Fibroblast of peridontal ligament (primary cell): ENCODE measurements at regions not wholly inside any gene's neighbourhood (a gene's known extent, or its start where the extent isn't known, plus 50 kb on each side); places are given as distances from the start of the nearest gene placed in this dataset.

Experiments
- DNase-seq: peaks from one replicate; pipeline ENCODE4 v3.0.0-alpha.2; 2010; ENCODE audit errors: extremely low read depth

DNA sequence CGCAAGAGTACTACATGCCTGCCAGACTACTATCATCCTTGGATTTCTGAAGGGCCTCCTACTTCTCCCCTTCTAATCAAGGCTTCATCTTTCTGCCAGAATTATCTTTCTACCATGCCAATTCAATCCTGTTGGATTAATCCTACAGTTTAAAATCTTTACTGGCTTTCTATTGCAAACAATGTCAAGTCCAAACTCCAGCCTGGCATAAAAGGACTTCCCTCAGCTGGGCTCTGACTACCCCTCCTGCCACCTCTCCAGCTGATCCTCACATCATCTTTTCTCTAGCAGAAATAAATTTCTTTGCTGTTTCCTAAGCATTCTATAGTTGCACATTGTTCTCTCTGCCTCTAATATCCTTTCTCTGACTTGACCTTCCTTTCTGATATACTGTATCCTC lies 119.7 kb upstream of the RAD23B start:
- no peak for DNase-seq

DNA sequence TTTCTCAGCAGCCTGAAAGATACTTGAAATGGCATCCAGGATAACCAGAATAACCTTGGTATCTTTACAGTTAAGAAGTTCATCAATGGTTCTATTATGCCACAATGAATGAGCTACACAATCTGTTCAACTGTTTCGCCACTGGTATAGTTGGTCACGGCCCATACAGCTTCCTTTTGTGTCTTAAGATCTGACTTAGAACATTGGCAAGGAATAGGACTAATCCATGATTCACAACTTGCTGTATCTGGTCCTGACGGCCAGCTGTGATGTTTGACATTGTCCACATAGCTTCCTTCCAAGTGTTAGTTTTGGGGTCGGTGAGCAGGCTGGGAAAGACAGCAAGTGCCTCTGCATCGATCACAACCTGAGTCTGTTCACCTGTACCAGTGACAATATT lies 113.3 kb upstream of the RAD23B start:
- DNase-seq: no peak

DNA sequence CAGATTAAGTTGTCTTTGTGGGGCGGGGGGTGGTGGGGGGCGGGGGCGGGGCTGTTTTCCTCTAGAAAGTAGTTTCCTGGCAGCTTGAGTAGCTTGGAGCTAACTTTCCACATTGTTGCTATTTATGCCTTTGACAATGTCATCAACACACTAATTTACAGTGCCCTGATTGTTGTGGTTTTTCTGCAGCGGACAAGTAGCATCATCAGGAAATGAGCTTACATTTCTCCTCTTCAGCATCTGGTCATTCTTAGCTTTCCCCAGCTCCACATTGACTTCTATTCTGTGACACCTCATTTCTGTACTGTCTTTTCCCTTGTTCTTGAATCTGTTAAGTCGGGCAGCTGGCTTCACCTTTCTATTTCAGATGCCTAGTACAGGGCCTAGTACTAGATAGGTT lies 112.3 kb upstream of the RAD23B start:
- DNase-seq: no peak

DNA sequence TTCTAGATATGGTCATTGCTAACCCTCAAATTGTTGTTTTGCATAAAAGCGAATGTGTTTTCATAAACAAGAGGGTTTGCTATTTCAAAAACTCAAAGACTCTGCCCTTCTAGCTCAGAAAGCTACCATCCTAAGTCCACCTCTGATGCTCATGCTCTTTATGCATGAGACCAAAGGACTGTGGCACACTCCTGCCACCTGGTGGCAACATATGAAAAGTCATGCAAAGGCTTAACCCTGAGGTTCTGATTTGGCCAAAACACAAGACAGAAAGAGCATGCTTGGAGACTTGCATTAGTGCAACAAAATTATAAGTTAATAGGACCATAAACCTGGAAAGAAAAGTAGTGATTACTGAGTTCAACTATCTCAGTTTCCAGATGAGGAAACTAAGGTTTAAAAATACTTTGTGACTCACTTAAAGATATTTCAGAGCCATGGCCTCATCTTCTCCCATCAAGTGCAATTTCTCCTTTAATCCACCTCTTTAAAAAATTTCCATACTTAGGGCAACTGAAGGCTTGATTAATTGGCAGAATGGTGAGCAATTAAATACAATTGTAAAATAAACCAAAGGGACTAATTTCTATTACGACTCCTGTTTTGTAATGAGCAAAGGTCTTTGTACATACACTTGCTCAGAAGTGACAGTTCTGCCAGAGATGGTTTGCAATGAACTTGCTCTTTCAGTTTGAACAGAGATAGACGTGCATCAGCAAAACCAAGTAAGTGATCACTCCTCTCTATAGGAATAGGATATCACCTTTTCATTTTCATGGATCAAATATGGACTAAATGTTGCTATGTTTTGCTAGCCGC lies 110.7 kb upstream of the RAD23B start:
- peak; percentile 89 for DNase-seq

DNA sequence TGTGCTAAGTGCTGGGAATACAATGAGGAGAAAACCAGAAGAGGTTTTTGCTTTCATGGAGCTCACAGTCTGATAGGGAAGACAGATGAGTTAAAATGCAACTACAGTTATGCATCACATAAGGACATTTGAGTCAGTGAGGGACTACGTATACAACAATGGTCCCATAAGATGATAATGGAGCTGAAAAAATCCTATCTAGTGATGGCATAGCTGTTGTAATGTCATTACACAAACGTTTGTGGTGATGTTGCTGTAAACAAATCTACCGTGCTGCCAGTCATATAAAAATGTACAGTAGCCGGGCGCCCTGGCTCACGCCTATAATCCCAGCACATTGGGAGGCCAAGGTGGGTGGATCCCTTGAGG lies 110.1 kb upstream of the RAD23B start:
- DNase-seq: no peak

DNA sequence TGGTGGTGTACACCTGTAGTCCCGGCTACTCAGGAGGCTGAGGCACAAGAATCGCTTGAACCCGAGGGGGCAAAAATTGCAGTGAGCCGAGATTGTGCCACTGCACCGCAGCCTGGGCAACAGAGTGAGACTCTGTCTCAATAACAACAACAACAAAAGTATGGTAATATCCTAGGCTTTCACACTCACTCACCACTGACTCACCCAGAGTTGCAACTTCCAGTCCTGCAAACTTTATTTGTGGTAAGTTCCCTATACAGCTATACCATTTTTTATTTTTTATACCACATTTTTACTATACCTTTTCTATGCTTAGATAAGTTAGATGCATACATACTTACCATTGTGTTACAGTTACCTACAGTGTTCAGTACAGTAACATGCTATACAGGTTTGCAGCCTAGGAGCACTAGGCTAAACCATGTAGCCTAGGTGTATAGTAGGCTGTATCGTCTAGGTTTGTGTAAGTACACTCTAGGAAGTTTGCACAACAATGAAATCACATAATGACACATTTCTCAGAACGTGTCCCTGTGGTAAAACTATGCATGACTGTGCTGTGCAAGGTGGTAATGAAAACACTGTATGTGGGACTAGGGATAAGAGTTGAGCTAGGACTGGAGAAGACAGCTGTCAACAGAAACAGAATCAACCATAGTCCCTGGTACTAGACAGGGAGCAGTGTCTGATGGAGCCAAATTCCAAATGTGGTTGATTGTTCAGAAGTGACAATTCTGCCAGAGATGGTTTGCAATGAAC lies 109.5 kb upstream of the RAD23B start:
- DNase-seq: no peak

DNA sequence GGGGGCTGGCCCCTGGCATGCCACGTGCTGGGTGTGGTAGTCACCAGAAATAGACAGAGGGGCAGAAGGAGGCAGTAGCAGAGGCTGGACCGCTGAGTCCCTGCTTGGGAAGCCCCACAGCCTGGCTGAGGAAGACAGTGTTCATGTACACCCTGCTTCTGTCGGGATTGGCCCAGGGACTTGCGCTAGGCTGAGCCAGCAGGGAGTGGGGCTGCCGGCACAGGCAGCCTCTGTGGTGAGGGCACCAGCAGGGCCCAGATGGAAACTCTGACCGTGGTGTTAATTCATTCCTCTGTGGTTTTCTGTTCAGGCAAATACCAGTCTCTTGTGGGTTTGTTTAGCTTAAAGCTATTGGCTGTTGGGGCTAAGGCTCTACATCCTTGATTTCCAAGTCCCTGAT lies 108.6 kb upstream of the RAD23B start:
- DNase-seq: peak; percentile 48

DNA sequence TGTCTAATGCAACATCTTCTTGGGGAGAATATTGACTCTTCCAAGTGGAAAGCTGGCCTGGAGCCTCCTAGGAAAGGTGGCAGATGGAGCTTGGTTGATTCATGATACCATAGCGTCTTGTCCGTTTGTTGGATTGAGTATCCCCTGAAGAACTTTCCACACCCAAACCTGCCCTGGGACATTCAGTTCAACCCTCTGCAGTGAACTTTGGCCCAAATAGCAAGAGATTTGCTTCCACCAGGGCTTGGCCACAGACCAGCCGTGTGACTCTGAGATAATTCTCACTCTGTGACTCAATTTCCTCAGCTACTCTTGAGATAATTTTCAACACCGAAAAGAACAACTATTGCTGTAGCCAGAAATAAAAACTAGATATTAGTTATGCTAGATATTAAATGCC lies 108.0 kb upstream of the RAD23B start:
- DNase-seq: no peak

DNA sequence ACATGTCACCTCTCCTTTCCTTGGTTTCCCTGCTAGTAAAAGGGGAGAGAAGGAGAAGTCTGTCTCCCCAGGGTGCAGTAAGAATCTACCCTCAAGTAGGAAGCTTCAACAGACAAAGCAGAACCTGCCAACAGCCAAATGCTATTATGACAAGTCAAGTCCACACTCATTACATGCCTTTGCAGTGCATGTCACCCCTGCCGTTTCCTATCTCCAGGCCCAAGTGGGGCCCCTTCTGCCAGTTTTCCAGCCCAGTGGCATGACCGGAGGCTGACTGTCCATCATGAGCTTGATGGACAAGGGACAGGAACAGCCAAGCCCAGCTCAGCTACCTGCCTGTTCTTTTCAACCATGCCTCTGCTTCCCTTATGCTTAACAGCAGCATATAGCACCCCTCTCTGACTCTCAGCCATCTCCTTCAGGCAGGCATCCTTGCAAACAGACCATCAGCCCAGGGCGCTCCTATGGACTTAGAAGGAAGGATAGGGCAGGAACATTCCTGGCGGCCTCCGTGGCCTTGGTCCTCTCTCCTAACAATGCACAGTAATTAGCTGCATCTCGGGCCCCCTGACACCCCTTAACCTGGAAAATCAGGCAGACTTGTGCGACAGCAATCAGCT lies 107.2 kb upstream of the RAD23B start:
- DNase-seq: no peak

DNA sequence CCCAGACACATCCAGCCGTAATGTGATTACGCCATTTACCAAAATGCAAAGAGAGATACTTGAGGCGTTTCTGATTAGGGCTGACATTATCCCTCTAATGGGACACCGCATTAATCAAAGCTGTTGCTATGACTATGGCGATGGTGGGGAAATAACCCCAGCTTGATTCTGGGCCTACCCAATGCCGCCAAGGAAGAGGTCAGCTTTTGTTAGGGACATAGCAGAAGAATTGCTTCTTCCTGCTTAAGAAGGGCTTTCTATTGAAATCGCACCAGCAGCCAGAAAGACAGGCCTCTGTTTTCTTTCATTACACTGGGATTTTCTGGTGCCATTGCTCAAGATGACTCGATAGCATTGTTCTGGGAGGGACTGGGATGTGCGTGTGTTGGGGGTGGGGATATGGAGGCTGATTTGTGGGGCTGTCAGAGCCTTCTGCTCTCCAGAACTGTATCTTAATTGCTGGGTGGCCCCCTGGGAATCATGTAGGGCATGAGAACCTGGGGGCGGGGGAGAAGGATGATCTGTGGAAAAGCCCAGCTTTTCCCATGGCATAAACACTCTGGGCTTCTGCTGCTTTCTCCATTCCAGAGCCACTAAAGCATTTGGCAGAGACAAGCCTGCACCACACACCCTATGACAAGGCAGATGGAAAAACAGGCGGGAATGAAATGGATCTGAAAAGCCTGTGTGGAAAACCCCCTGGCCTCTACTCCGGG lies 106.5 kb upstream of the RAD23B start:
- peak; percentile 70 for DNase-seq

DNA sequence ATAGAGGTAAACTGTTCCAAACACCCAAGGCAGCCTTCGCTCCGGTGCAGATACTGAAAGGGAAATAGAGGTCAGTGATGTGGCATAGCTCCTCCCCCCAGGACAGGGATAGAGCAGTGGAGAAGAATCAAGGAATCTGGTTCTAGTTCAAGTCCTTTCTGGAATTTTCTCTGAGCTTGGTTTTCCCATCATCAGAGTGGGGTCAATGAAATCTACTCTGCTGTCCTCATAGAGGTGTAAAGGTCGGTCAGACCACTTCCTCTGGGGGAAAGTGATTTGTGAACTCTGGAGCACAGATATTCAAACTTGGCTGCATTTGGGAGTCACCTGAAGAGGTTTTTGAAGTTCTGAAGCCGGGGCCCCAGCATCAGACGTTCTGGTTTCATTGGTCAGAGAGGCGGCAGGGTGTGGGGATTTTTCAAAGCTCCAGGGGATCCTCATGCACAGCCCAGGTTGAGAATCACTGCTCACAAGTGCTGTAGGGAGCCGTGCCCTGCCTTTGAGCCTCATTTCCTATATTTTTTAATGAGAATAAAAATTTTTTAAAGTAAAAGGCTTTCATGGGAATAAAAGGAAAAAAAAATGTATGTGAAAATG lies 105.7 kb upstream of the RAD23B start:
- no peak for DNase-seq

DNA sequence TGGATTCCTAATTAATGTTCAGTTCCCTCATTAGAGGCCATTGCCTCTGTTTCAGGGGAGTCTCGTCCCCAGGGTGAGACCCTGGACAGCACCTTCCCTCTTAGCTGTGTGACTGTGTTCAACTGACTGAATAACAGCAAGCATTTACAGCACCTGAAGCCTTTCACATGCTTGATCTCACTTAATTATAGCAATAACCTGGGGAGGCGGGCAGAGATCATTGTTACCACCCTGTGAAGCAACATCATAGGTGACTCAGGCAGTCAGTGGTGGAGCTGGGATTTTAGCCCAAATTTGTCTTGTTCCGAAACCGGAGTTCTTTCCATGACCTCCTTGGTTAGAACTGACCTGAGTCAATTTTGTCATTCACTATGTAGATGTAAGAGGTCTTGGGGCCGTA lies 105.2 kb upstream of the RAD23B start:
- no peak for DNase-seq

DNA sequence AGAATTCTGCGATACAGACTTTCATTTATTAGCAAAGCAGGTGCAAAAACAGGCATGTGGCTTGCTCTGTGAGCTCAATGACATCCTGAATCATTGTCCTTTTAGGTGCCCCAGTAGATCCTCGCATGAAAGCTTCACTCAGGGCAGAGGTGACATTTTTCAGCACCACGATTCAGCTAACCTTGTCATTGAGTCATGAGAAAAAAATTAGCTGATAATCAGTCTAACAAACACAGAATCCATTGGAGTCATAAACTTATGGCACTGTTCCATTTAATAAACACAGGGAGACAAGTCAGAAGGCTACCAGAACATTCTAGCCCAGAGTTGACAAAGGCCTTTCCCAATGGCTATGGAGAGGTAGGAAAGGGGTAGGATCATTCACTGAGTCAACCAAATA lies 104.8 kb upstream of the RAD23B start:
- DNase-seq: no peak

DNA sequence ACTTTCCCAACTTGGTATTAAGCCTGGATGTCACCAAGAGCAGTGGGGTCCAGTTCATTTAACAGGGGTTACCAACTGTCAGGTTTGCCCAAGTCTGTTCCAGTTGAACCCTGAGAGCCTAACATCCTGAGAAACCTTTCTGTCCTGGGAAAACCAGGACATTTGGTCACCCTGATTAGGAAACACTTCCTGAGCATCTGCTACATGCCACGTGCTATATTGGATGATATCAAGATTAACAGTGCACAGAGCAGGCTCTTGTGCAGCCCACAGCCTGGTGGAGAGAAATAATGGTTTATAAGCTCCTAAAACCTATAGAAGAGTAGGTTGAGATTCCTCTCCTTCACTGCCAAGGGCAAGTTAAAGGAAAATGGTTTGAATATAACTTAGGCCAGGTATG lies 102.9 kb upstream of the RAD23B start:
- DNase-seq: no peak

DNA sequence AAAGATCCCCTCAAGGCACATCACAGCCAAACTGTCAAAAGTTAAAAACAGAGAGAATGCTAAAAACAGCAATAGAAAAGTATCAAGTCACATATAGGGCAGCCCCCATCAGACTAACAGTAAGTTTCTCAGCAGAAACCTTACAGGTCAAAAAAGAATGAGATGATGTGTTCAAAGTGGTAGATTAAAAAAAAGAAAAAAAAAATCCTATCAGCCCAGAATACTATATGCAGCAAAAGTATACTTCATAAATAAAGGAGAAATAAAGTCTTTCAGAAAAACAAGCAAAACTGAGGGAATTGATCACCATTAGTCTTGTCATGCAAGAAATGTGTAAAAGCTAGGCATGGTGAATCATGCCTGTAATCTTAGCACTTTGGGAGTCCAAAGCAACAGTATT lies 99.9 kb upstream of the RAD23B start:
- no peak for DNase-seq

DNA sequence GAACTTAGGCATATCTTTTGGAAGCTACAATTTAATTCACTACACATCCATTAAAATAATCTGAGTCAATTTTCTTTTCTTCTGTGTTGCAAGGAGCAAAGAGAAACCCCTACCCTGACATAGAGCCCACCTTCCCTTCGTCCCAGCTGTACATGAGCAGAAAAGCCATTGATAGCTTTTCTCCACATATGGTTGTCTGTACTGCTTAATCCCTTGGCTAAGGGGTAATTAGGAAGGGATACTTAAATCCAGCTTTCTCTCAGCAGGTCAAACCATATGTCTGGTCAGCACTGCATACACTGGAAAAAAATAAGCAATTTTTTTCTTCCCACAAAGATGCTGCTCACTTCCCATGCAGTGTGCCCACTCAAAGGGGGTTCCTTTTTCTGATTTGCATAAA lies 94.7 kb upstream of the RAD23B start:
- DNase-seq: no peak

DNA sequence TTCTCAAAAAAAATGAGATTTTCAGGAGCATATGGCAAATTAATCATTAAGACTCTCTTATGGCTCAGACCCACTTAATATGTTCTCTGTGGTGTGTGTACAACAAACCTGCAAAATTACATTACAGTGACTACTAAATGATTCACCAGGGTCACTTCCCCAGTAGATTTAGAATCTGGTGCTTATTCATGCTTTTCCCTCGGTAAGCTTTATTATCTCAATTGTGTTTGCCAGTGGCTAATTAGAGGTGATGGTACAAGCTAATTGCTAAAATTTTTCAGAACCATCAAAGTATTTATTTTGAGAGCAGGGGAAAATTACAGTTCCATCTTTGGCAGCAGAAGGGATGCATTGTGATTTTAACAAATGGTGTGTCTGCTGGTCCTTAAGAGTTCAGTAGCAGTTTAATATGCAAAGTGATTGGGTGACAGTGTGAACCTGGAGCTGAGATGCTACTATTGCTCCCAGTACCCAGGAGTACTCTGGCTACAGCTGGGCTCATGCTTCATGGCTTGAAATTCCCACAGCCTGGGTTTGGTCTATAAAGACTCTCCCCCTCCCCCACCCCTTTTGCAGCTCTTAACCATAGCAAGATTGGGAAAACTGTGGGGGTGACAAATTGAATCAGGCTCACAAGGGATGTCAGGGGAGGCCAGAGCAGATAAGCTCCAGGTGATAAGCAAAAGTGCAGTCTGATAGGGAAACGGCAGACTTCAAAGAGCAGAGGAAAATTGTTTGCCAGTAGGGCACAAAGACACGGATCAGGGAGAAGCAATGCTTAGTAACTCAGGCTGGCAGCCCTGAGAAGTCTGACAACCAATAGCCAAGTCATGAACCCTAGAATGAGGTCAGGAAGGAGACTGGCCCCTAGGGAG lies 92.8 kb upstream of the RAD23B start:
- peak; percentile 16 for DNase-seq

DNA sequence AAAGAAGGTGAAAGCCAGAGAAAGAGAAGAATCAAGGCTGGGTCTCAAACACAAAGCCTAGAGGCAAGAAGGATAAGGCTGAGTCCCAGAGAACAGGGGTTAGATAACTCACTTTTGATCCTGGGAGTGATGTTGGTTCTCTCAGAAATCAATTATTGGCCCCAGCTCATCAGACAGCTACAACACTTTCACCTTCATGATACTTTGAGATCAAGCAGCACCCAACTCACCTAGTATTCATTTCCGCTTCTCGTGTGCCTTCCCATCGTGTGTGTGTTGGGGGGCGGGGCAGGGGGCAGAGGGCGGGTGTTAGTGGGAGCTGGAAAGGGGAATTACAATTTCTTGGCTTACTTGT lies 92.2 kb upstream of the RAD23B start:
- DNase-seq: no peak

DNA sequence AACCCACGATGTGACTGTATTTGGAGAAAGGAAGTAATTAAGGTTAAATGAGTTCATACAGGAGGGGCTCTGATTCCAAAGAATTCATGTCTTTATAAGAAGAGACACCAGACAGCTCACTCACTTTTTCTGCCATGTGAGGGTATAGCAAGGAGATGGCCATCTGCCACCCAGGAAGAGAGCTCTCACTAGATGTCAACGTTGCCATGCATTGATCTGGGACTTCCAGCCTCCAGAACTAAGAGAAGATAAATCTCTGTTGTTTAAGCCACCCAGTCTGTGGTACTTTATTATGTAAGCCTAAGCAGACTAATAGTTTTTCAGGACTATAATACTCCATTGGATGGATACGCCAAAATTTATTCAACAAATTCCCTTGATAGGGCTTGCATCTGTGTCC lies 89.8 kb upstream of the RAD23B start:
- no peak for DNase-seq

DNA sequence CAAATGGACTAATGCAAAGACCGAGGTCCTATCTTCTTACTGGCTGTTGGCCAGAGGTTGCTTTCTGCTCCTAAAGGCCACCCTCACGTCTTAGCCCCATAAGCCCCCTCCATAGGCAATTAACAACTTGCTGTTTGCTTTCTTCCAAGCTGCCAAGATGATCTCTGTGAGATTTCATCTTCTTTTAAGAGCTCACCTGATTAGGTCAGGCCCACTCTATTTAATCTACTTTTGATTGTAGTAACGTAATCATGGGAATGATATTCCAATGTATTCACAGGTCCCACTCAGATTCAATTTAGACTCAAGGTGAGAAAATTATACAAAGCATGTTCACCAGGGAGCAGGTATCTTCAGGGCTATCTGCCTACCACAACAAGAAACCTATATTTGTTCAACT lies 84.4 kb upstream of the RAD23B start:
- no peak for DNase-seq

DNA sequence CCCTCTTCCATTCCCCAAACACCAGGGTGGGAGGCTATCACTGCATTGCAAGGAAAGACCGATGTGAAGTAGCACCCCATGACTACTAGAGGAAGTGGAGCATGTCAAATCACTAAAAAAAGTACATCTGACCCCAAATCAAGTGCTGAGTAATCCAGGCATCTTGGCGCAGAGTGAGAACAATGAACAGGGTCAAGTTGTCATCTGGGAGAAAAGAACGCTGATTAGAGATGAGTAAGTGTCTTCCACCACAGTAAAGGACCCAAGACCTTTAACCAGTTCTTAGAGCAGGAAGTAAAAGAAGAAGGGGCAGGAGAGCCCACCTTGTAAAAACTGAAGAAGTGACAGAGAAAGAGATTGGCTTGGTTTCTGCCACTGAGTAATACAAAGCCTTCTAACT lies 75.0 kb upstream of the RAD23B start:
- DNase-seq: peak; percentile 37
